Erythroblast (primary cell): ENCODE measurements at regions not wholly inside any gene's neighbourhood (a gene's known extent, or its start where the extent isn't known, plus 50 kb on each side); places are given as distances from the start of the nearest gene placed in this dataset.

Experiments
- GATA1 ChIP-seq: IDR thresholded peaks from 2 replicates; pipeline ENCODE4 v1.6.1; 2011; ENCODE audit warnings: low read depth, mild to moderate bottlenecking, control low read depth, low read length, moderate library complexity
- POLR2A ChIP-seq: IDR thresholded peaks from 2 replicates; pipeline ENCODE4 v1.6.1; 2011; ENCODE audit warnings: mild to moderate bottlenecking, low read length

- TF ChIP-seq POLR2A (no peak), GATA1 (no peak)
Measured at GRCh38 chr14:55771242-55771981, 191.4 kb downstream of the KTN1 start.
